ENCODE measurements at regions not wholly inside any gene's neighbourhood (a gene's known extent, or its start where the extent isn't known, plus 50 kb on each side); places are given as distances from the start of the nearest gene placed in this dataset.

GRCh38 chr6:3643921-3644738 lies 107.4 kb downstream of the PXDC1 start:
- peak; percentile 26 for DNase-seq (ENCODE audit: low spot score)

- DNase-seq (ENCODE audit: low spot score), result no peak
Measured at GRCh38 chr6:3640868-3641267, 110.6 kb downstream of the PXDC1 start.

DNA sequence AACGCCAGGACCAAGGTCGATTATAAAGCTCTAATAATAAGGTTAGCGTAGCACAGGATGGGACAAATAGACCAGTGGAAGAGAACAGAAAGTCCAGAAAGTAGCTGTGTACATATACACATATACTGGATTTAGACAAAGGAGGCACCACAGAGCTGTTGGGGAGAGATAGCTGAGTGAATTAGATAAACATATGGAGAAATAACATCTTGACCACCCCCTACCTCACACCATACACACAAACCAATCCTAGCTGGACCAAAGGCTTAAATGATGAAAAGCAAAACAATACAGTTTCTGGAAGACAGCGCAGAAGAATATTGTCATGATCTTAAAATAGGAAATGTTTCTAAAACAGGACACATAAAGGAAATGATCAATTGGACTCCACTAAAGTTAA lies 112.9 kb downstream of the PXDC1 start:
- DNase-seq (ENCODE audit: low spot score), result no peak

- no peak for DNase-seq (ENCODE audit: low spot score)
Measured at GRCh38 chr6:3636060-3636459, 115.5 kb downstream of the PXDC1 start.

DNA sequence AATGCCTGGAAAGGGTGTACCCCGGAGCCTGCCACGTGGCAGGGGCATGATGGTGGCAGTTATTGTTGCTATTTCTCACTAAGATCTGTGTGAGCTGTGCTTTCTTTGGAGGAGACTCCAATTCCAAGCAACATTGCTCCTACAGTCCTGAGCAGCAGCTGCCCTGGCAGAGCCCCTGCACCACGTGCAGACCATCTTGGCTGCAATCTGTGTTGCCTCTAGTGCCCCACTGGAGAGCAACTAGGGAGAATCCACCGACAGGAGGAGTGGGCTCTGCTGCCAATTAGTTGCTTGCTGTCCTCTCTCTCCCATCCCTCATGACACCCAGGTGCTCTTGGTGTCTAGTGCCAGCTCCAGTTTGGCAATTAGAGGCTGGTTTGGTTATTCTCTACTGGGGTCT lies 116.0 kb downstream of the PXDC1 start:
- no peak for DNase-seq (ENCODE audit: low spot score)

DNA sequence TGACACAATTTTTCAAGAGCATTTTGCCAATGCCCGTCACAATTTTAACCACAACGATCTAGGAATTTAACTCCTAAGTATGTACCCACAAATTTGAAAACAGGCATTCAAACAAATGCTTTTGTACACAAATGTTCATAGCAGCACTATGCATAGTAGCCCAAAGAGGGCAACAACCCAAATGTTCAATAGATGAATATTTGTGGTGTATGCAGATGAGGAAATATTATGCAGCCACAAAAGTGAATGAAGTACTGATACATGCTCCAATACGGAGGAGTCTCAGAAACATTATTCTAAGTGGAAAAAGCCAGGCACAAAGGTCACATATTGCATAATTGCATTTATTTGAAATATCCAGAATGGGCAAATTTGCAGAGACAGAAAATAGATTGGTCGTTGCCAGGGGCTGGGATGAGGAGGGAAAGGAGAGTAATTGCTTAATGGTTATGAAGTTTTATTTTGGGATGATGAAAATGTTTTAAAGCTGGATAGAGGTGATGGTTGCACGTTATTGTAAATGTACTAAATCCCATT lies 117.2 kb downstream of the PXDC1 start:
- no peak for DNase-seq (ENCODE audit: low spot score)

- no peak for DNase-seq (ENCODE audit: low spot score)
Measured at GRCh38 chr6:3633711-3634110, 117.8 kb downstream of the PXDC1 start.

GRCh38 chr6:3631877-3632276 lies 119.6 kb downstream of the PXDC1 start:
- DNase-seq (ENCODE audit: low spot score), result no peak

- DNase-seq (ENCODE audit: low spot score), result no peak
Measured at GRCh38 chr6:3631186-3631585, 120.3 kb downstream of the PXDC1 start.

DNA sequence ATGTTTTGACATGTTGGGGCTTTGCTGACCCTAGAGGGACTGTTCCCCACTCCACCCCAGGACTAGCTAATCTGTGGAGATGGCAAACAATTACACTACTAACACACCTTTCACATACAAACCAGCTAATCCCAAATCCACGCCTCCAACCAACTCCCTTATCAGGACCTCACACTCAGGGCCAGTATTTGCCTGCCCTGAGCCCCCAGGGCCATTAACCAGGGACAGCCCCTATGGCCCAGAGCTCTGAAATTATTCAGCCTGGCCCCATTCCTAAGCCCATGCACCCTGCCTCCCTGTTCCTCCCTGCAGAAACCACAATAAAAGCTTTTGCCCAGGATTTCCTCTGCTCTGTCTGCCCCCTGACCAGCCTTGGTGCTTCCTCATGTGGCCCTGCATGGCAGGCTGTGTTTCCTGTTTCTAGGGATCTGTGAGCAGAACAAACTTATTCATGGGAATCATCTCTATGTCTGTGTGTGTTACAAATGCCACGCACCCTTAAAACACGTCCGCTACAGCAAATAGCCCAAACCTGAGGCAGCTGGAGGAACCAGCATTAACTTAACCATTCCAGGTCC lies 121.2 kb downstream of the PXDC1 start:
- no peak for DNase-seq (ENCODE audit: low spot score)

GRCh38 chr6:3627956-3628835 lies 123.3 kb downstream of the PXDC1 start:
- DNase-seq (ENCODE audit: low spot score), result no peak

- peak; percentile 20 for DNase-seq (ENCODE audit: low spot score)
Measured at GRCh38 chr6:3627501-3627900, 124.0 kb downstream of the PXDC1 start.

GRCh38 chr6:3625980-3626563 lies 125.4 kb downstream of the PXDC1 start:
- peak; percentile 22 for DNase-seq (ENCODE audit: low spot score)

GRCh38 chr6:3625149-3625979 lies 126.1 kb downstream of the PXDC1 start:
- DNase-seq (ENCODE audit: low spot score), result peak; percentile 33

DNA sequence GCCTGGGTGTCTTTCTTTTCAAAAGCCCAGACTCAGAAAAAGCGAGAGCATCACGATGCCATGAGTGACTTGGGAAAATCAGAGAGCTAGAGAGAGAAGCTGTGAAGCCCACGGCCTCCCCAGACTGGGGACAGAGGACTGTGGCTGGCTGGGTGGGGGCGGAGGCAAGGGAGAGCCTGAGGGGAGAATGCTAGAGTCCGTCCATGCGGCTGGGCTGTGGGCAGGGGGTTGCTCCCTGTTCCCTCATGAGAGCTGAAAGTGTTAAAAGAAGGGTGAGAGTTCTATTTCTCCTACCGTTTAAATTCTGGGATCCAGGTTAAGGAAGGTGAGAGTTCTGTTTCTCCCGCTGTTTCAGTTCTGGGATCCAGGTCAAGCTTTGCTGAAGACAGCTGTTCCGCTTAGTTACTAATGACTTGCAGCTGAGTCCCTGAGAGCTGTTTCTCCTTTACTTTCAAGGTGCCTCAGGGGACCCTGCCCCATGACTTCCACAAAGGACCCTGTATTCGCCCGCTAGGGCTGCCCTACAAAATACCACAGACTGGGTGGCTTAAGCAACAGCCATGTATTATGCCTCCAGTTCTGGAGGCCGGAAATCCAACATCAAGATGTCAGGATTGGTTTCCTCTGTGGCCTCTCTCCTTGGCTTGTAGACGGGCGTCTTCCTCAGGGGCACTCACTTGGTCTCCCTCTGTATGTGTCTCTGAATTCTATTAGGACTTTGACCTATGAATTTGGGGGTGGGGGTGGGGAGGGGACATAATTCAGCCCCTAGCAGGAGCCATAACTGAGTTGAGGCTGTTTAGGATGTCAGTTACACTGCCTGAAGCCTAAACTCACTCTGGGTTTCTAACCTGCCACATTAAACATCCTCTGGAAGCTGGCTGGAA lies 127.0 kb downstream of the PXDC1 start:
- DNase-seq (ENCODE audit: low spot score), result peak; percentile 33

DNA sequence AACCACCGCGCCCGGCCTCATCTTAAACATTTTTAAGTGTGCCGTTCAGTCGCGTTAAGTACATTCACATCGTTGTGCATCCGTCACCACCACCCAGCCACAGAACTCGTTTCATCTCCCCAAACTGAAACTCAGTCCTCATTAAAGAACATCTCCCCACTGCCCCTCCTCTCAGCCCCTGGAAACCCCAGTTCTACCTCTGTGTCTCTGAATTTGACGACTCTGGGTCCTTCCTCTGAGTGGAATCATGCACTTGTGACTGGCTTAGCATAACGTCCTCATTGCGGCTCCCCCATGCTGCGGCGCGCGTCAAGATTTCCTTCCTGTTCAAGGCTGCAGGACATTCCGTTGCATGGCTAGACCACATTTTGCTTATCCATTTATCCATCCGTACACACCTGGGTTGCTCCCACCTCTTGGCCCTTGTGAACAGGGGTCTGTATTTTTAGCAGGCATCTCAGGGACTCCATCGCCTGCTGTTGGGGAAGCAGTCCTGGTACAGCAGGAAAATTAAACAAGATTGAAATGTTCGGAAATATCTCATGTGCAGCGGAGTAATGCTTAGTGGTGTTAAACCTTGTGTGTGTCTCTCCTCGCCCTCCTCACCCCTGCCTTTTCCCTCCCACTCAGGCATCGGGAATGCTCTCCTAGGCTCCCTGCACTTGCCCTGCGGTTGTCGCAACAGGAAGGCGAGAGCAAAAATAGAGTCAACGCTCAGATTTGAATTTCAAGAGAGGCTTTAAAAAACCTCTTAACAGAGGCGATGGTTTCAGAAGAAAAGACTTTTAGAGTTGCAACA lies 127.9 kb downstream of the PXDC1 start:
- DNase-seq (ENCODE audit: low spot score), result peak; percentile 33

- peak; percentile 33 for DNase-seq (ENCODE audit: low spot score)
Measured at GRCh38 chr6:3621411-3621810, 130.1 kb downstream of the PXDC1 start.

GRCh38 chr6:3620937-3621336 lies 130.6 kb downstream of the PXDC1 start:
- DNase-seq (ENCODE audit: low spot score), result peak; percentile 4

- peak; percentile 13 for DNase-seq (ENCODE audit: low spot score)
Measured at GRCh38 chr6:3620389-3620788, 131.1 kb downstream of the PXDC1 start.
